GM23248 (cell line): ENCODE measurements at regions not wholly inside any gene's neighbourhood (a gene's known extent, or its start where the extent isn't known, plus 50 kb on each side); places are given as distances from the start of the nearest gene placed in this dataset.

Experiments
- DNase-seq: peaks from one replicate; pipeline ENCODE4 v3.0.0-alpha.2; 2015
- H2AFZ ChIP-seq: fragments of 200-600 bp; sonication (generic); 2 replicates; pipeline ENCODE4 v1.6.1; 2016; ENCODE audit warnings: antibody characterized with exemption
- H3F3A ChIP-seq: fragments of 200-600 bp; sonication (generic); 2 replicates; pipeline ENCODE4 v1.6.1; 2016; ENCODE audit warnings: mild to moderate bottlenecking, antibody characterized with exemption, mixed run types; ENCODE audit not compliant: insufficient read depth
- H3K27ac ChIP-seq: fragments of 200-600 bp; sonication (generic); 2 replicates; pipeline ENCODE4 v1.5.1; 2016; ENCODE audit warnings: mild to moderate bottlenecking
- H3K27me3 ChIP-seq: fragments of 200-600 bp; sonication (generic); replicated peaks from 2 replicates; pipeline ENCODE4 v1.6.1; 2016; ENCODE audit warnings: mild to moderate bottlenecking; ENCODE audit not compliant: insufficient read depth
- H3K36me3 ChIP-seq: fragments of 200-600 bp; sonication (generic); 2 replicates; pipeline ENCODE4 v1.6.1; 2016; ENCODE audit warnings: low read depth, mild to moderate bottlenecking
- H3K4me1 ChIP-seq: fragments of 200-600 bp; sonication (generic); 2 replicates; pipeline ENCODE4 v1.6.1; 2016; ENCODE audit warnings: mild to moderate bottlenecking; ENCODE audit not compliant: insufficient read depth
- H3K4me2 ChIP-seq: fragments of 200-600 bp; sonication (generic); one replicate; pipeline ENCODE4 v1.6.1; 2016; ENCODE audit warnings: mild to moderate bottlenecking; ENCODE audit not compliant: unreplicated experiment
- H3K4me3 ChIP-seq: fragments of 200-600 bp; sonication (generic); 2 replicates; pipeline ENCODE4 v1.5.1; 2016; ENCODE audit warnings: mild to moderate bottlenecking
- H3K79me2 ChIP-seq: fragments of 200-600 bp; sonication (generic); 2 replicates; pipeline ENCODE4 v1.6.1; 2016; ENCODE audit warnings: mild to moderate bottlenecking; ENCODE audit not compliant: insufficient read depth
- H3K9ac ChIP-seq: fragments of 200-600 bp; sonication (generic); 2 replicates; pipeline ENCODE4 v1.6.1; 2016; ENCODE audit warnings: mild to moderate bottlenecking
- H3K9me2 ChIP-seq: fragments of 200-600 bp; sonication (generic); 2 replicates; pipeline ENCODE4 v1.6.1; 2016; ENCODE audit warnings: mixed run types, mild to moderate bottlenecking, moderate library complexity; ENCODE audit not compliant: insufficient read depth
- H3K9me3 ChIP-seq: fragments of 200-600 bp; sonication (generic); one replicate; pipeline ENCODE4 v1.6.1; 2017; ENCODE audit warnings: low read depth
- H4K20me1 ChIP-seq: fragments of 200-600 bp; sonication (generic); 2 replicates; pipeline ENCODE4 v1.6.0; 2016; ENCODE audit not compliant: insufficient read depth
- EZH2 ChIP-seq: fragments of 200-600 bp; sonication (generic); IDR thresholded peaks from 2 replicates; pipeline ENCODE4 v1.6.1; 2018; ENCODE audit warnings: antibody characterized with exemption, mild to moderate bottlenecking; ENCODE audit not compliant: insufficient read depth, poor library complexity, severe bottlenecking
- EZH2phosphoT487 ChIP-seq: fragments of 200-600 bp; sonication (generic); IDR thresholded peaks from 2 replicates; pipeline ENCODE4 v1.6.1; 2018; ENCODE audit warnings: antibody characterized with exemption, moderate library complexity, mild to moderate bottlenecking, low read depth; ENCODE audit not compliant: insufficient read depth
- WGBS, 2 experiments: methylation state at CpG; one replicate each; pipeline ENCODE4 v1.1.6; 2015 to 2017; ENCODE audit warnings: low lambda C conversion rate in 2 of 2, low coverage in 1 of 2; ENCODE audit errors: missing lambda C conversion rate in 2 of 2; 5-methylcytosine and 5-hydroxymethylcytosine counted together
- in situ Hi-C: fragments of 300-500 bp; cut with MboI; formaldehyde crosslinking; loops from 2 replicates; pipeline ENCODE4 v1.15.0; 2020

GRCh38 chr18:22676423-22676822, 256.7 kb upstream of the RBBP8 start:
- no peak overlapping the region for H3K9ac ChIP-seq
- TF ChIP-seq EZH2 (no peak), EZH2phosphoT487 (no peak)
- H3K4me3 ChIP-seq, result no peak overlapping the region
- in situ Hi-C loops, result no loop called here
- H3F3A ChIP-seq, result peaks cover 14% of the 10 kb centered on the region; the same call in 1 of the 2 replicates
- no peaks in the 10 kb centered on the region for H3K9me2 ChIP-seq
- H3K4me1 ChIP-seq, result peaks cover 19% of the 10 kb centered on the region
- no peak overlapping the region for H3K27ac ChIP-seq
- no peaks in the 10 kb centered on the region for H3K27me3 ChIP-seq
- peak; percentile 32 for DNase-seq
- no peaks in the 10 kb centered on the region for H3K9me3 ChIP-seq
- WGBS, 2 experiments, result 83 to 95% methylated on average over 2 of the region's 2 CpGs
- H4K20me1 ChIP-seq, result no peaks in the 10 kb centered on the region
- no peaks in the 10 kb centered on the region for H3K36me3 ChIP-seq
- H3K79me2 ChIP-seq, result no peaks in the 10 kb centered on the region
- no peak overlapping the region for H3K4me2 ChIP-seq
- no peak overlapping the region for H2AFZ ChIP-seq

- Histone ChIP-seq H3K9me3 (no peaks in the 10 kb centered on the region), H3K4me1 (peaks cover 24% of the 10 kb centered on the region), H3K27me3 (no peaks in the 10 kb centered on the region), H2AFZ (no peak overlapping the region), H3K9me2 (no peaks in the 10 kb centered on the region), H3K4me2 (no peak overlapping the region), H4K20me1 (no peaks in the 10 kb centered on the region), H3K79me2 (no peaks in the 10 kb centered on the region), H3K9ac (no peak overlapping the region), H3K36me3 (no peaks in the 10 kb centered on the region), H3K27ac (no peak overlapping the region), H3K4me3 (no peak overlapping the region), H3F3A (peaks cover 16% of the 10 kb centered on the region; the same call in 1 of the 2 replicates)
- no peak for DNase-seq
- TF ChIP-seq EZH2 (no peak), EZH2phosphoT487 (no peak)
- in situ Hi-C loops, result no loop called here
- 68 to 82% methylated on average over 1 of the region's 1 CpG for WGBS, 2 experiments
Observed at GRCh38 chr18:22678486-22678885, 254.6 kb upstream of the RBBP8 start.

- Histone ChIP-seq H3K4me3 (no peak overlapping the region), H3K4me2 (no peak overlapping the region), H4K20me1 (no peaks in the 10 kb centered on the region), H3K4me1 (peaks cover 17% of the 10 kb centered on the region; the same call in 1 of the 2 replicates), H3K36me3 (no peaks in the 10 kb centered on the region), H3K27me3 (no peaks in the 10 kb centered on the region), H3K79me2 (no peaks in the 10 kb centered on the region), H3F3A (0 out of 2 replicates have a peak, but pooled peaks cover 11% of the 10 kb centered on the region), H3K27ac (no peak overlapping the region), H3K9ac (no peak overlapping the region), H3K9me3 (no peaks in the 10 kb centered on the region), H2AFZ (no peak overlapping the region), H3K9me2 (no peaks in the 10 kb centered on the region)
- DNase-seq, result no peak
- in situ Hi-C loops, result no loop called here
- TF ChIP-seq EZH2 (no peak), EZH2phosphoT487 (no peak)
Observed at GRCh38 chr18:22680944-22681343, 252.2 kb upstream of the RBBP8 start.

- Histone ChIP-seq H3K4me1 (peaks cover 17% of the 10 kb centered on the region; the same call in 1 of the 2 replicates), H3F3A (0 out of 2 replicates have a peak, but pooled peaks cover 11% of the 10 kb centered on the region), H3K79me2 (no peaks in the 10 kb centered on the region), H3K27ac (no peak overlapping the region), H2AFZ (no peak overlapping the region), H4K20me1 (no peaks in the 10 kb centered on the region), H3K4me2 (no peak overlapping the region), H3K9me3 (no peaks in the 10 kb centered on the region), H3K4me3 (no peak overlapping the region), H3K36me3 (no peaks in the 10 kb centered on the region), H3K9ac (no peak overlapping the region), H3K9me2 (no peaks in the 10 kb centered on the region), H3K27me3 (no peaks in the 10 kb centered on the region)
- TF ChIP-seq EZH2, result no peak
- no peak for TF ChIP-seq EZH2phosphoT487
- in situ Hi-C loops, result no loop called here
- WGBS, 2 experiments, result 43 to 46% methylated on average over 2 of the region's 2 CpGs
- no peak for DNase-seq
Observed at GRCh38 chr18:22681908-22682307, 251.2 kb upstream of the RBBP8 start.

- Histone ChIP-seq H4K20me1 (no peaks in the 10 kb centered on the region), H3K4me2 (peak overlapping the region; percentile 51), H3K9me3 (no peaks in the 10 kb centered on the region), H2AFZ (0 out of 2 replicates have a peak overlapping the region, but pooled peaks have one; percentile 5), H3F3A (0 out of 2 replicates have a peak, but pooled peaks cover 11% of the 10 kb centered on the region), H3K36me3 (no peaks in the 10 kb centered on the region), H3K4me1 (peaks cover 17% of the 10 kb centered on the region; the same call in 1 of the 2 replicates), H3K27me3 (no peaks in the 10 kb centered on the region), H3K4me3 (no peak overlapping the region), H3K79me2 (no peaks in the 10 kb centered on the region), H3K9me2 (no peaks in the 10 kb centered on the region), H3K9ac (no peak overlapping the region), H3K27ac (no peak overlapping the region)
- DNase-seq, result no peak
- WGBS, 2 experiments, result 38% methylated on average over 1 of the region's 1 CpG
- in situ Hi-C loops, result no loop called here
- TF ChIP-seq EZH2, result no peak
- no peak for TF ChIP-seq EZH2phosphoT487
Observed at GRCh38 chr18:22682720-22683119, 250.4 kb upstream of the RBBP8 start.
